PC-9 (cell line): ENCODE measurements at regions not wholly inside any gene's neighbourhood (a gene's known extent, or its start where the extent isn't known, plus 50 kb on each side); places are given as distances from the start of the nearest gene placed in this dataset.

Experiments
- BruUV-seq: library from RNA; stranded (reverse); fragments of 400-500 nt; replicated peaks from 2 replicates; lab custom pipeline; 2021; lab: Mats Ljungman, UMichigan
- CTCF ChIA-PET: fragments of 300-600 bp; sonication (Branson Sonifier 250); formaldehyde crosslinking; loops from one replicate; lab custom pipeline; 2022; ENCODE audit warnings: antibody characterized with exemption; lab: Charles Lee
- POLR2A ChIA-PET: fragments of 300-600 bp; sonication (Branson Sonifier 250); formaldehyde crosslinking; loops from one replicate; lab custom pipeline; 2022; ENCODE audit warnings: antibody characterized with exemption; ENCODE audit not compliant: unreplicated experiment; lab: Charles Lee
- DNase-seq, 2 experiments: peaks; one replicate each; pipeline versions ENCODE4 v3.0.0 to v3.0.0-alpha.2; 2015 to 2022; ENCODE audit warnings: mixed read lengths in 1 of 2
- H2AFZ ChIP-seq: fragments of 200-600 bp; sonication (generic); 2 replicates; pipeline ENCODE4 v1.8.1; 2017; ENCODE audit warnings: antibody characterized with exemption
- H3F3A ChIP-seq: fragments of 200-600 bp; sonication (generic); 2 replicates; pipeline ENCODE4 v1.8.1; 2017; ENCODE audit warnings: antibody characterized with exemption, mild to moderate bottlenecking, low read depth; ENCODE audit not compliant: insufficient read depth
- H3K27ac ChIP-seq: fragments of 200-600 bp; sonication (generic); 2 replicates; pipeline ENCODE4 v1.6.1; 2016; ENCODE audit warnings: mixed run types
- H3K27me3 ChIP-seq: fragments of 200-600 bp; sonication (generic); 2 replicates; pipeline ENCODE4 v1.6.1; 2016; ENCODE audit warnings: low read depth, mixed run types; ENCODE audit not compliant: insufficient read depth
- H3K36me3 ChIP-seq: fragments of 200-600 bp; sonication (generic); 2 replicates; pipeline ENCODE4 v1.6.1; 2016; ENCODE audit warnings: low read depth, mixed run types
- H3K4me1 ChIP-seq: fragments of 200-600 bp; sonication (generic); replicated peaks from 2 replicates; pipeline ENCODE4 v1.6.1; 2016; ENCODE audit warnings: mixed run types; ENCODE audit not compliant: insufficient read depth
- H3K4me2 ChIP-seq: fragments of 200-600 bp; sonication (generic); 2 replicates; pipeline ENCODE4 v1.6.1; 2017; ENCODE audit warnings: mixed run types
- H3K4me3 ChIP-seq: fragments of 200-600 bp; sonication (generic); 2 replicates; pipeline ENCODE4 v1.6.1; 2016; ENCODE audit warnings: mixed run types
- H3K79me2 ChIP-seq: fragments of 200-600 bp; sonication (generic); 2 replicates; pipeline ENCODE4 v1.6.1; 2017; ENCODE audit warnings: low read depth, mixed run types
- H3K9me2 ChIP-seq: fragments of 200-600 bp; sonication (generic); 2 replicates; pipeline ENCODE4 v1.8.1; 2017; ENCODE audit warnings: mild to moderate bottlenecking; ENCODE audit not compliant: insufficient read depth
- H3K9me3 ChIP-seq: fragments of 200-600 bp; sonication (generic); 2 replicates; pipeline ENCODE4 v1.8.1; 2016; ENCODE audit warnings: low read depth; ENCODE audit not compliant: insufficient read depth
- H4K20me1 ChIP-seq: fragments of 200-600 bp; sonication (generic); 2 replicates; pipeline ENCODE4 v1.8.1; 2017; ENCODE audit not compliant: insufficient read depth
- EZH2 ChIP-seq: fragments of 200-600 bp; sonication (generic); IDR thresholded peaks from 2 replicates; pipeline ENCODE4 v1.8.0; 2017; ENCODE audit warnings: antibody characterized with exemption, low read depth
- intact Hi-C: fragments of 100-400 bp; cut with micrococcal nuclease; formaldehyde crosslinking; loops from one replicate; pipeline ENCODE4 v1.10.0; 2022; ENCODE audit not compliant: unreplicated experiment
- TF ChIP-seq, protein P1 (sequence below): fragments of 200-600 bp; sonication (generic); conservative IDR thresholded peaks from 2 replicates; pipeline ENCODE4 v1.6.1; 2017; ENCODE audit warnings: mixed run types, antibody characterized with exemption, mild to moderate bottlenecking, moderate library complexity

- CTCF ChIA-PET, result no interaction called here
Observed at GRCh38 chr4:25559508-25559907, 96.1 kb upstream of the SLC34A2 start.

GRCh38 chr4:25560605-25561004 is 95.0 kb upstream of the SLC34A2 start:
- H3K4me2 ChIP-seq, result no peak overlapping the region
- no peak for DNase-seq
- H3K79me2 ChIP-seq, result no peaks in the 10 kb centered on the region
- TF ChIP-seq, protein P1, sequence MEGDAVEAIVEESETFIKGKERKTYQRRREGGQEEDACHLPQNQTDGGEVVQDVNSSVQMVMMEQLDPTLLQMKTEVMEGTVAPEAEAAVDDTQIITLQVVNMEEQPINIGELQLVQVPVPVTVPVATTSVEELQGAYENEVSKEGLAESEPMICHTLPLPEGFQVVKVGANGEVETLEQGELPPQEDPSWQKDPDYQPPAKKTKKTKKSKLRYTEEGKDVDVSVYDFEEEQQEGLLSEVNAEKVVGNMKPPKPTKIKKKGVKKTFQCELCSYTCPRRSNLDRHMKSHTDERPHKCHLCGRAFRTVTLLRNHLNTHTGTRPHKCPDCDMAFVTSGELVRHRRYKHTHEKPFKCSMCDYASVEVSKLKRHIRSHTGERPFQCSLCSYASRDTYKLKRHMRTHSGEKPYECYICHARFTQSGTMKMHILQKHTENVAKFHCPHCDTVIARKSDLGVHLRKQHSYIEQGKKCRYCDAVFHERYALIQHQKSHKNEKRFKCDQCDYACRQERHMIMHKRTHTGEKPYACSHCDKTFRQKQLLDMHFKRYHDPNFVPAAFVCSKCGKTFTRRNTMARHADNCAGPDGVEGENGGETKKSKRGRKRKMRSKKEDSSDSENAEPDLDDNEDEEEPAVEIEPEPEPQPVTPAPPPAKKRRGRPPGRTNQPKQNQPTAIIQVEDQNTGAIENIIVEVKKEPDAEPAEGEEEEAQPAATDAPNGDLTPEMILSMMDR, result no peak
- TF ChIP-seq EZH2, result no peak
- no peaks in the 10 kb centered on the region for H3K9me3 ChIP-seq
- no TSS peak for BruUV-seq
- H3F3A ChIP-seq, result no peaks in the 10 kb centered on the region
- intact Hi-C loops, result no loop called here
- no peaks in the 10 kb centered on the region for H3K4me1 ChIP-seq
- no peak overlapping the region for H3K4me3 ChIP-seq
- H4K20me1 ChIP-seq, result no peaks in the 10 kb centered on the region
- H3K27ac ChIP-seq, result no peak overlapping the region
- no peaks in the 10 kb centered on the region for H3K9me2 ChIP-seq
- CTCF ChIA-PET, result no interaction called here
- H3K36me3 ChIP-seq, result no peaks in the 10 kb centered on the region
- POLR2A ChIA-PET, result no interaction called here
- H2AFZ ChIP-seq, result no peak overlapping the region
- H3K27me3 ChIP-seq, result no peaks in the 10 kb centered on the region

More at GRCh38 chr4:25559508-25559907, 96.1 kb upstream of the SLC34A2 start:
- Histone ChIP-seq H3K4me2 (no peak overlapping the region), H4K20me1 (no peaks in the 10 kb centered on the region), H3K27ac (no peak overlapping the region), H3K36me3 (no peaks in the 10 kb centered on the region), H3K9me3 (no peaks in the 10 kb centered on the region), H3K27me3 (no peaks in the 10 kb centered on the region), H3K4me1 (no peaks in the 10 kb centered on the region), H3K9me2 (no peaks in the 10 kb centered on the region), H2AFZ (no peak overlapping the region), H3F3A (no peaks in the 10 kb centered on the region), H3K79me2 (no peaks in the 10 kb centered on the region), H3K4me3 (no peak overlapping the region)
- no peak for DNase-seq
- TF ChIP-seq, protein P1, result no peak
- no peak for TF ChIP-seq EZH2
- intact Hi-C loops, result no loop called here
- BruUV-seq, result no TSS peak
- POLR2A ChIA-PET, result no interaction called here

- CTCF ChIA-PET, result no interaction called here
- H3F3A ChIP-seq, result no peaks in the 10 kb centered on the region
- no peaks in the 10 kb centered on the region for H3K36me3 ChIP-seq
- intact Hi-C loops, result no loop called here
- H3K4me2 ChIP-seq, result no peak overlapping the region
- H3K4me3 ChIP-seq, result no peak overlapping the region
- TF ChIP-seq EZH2, result no peak
- TF ChIP-seq, protein P1, result no peak
- no peaks in the 10 kb centered on the region for H3K9me3 ChIP-seq
- no peak overlapping the region for H2AFZ ChIP-seq
- H3K4me1 ChIP-seq, result no peaks in the 10 kb centered on the region
- no TSS peak for BruUV-seq
- DNase-seq, result peak in 1 of 2 experiments; percentile 44
- no peak overlapping the region for H3K27ac ChIP-seq
- POLR2A ChIA-PET, result no interaction called here
- no peaks in the 10 kb centered on the region for H3K79me2 ChIP-seq
- H4K20me1 ChIP-seq, result no peaks in the 10 kb centered on the region
- H3K27me3 ChIP-seq, result no peaks in the 10 kb centered on the region
- H3K9me2 ChIP-seq, result no peaks in the 10 kb centered on the region
Observed at GRCh38 chr4:25563071-25563564, 92.5 kb upstream of the SLC34A2 start.
